Sigmoid colon (tissue), 4 donors: ENCODE measurements at regions not wholly inside any gene's neighbourhood (a gene's known extent, or its start where the extent isn't known, plus 50 kb on each side); places are given as distances from the start of the nearest gene placed in this dataset.

Source experiments
- CTCF ChIP-seq, 4 experiments: fragments of 450-650 bp in 3 of 4; fragments of 200-600 bp in 1 of 4; IDR thresholded peaks; one replicate each; pipeline ENCODE4 v1.5.1; 2016 to 2019; ENCODE audit warnings: antibody characterized with exemption in 4 of 4, mild to moderate bottlenecking in 3 of 4, moderate library complexity in 2 of 4
- POLR2AphosphoS5 ChIP-seq, 4 donors: sonication (generic); formaldehyde crosslinking; IDR thresholded peaks; one replicate each; pipeline ENCODE4 v1.6.1; 2017; ENCODE audit warnings: antibody characterized with exemption in 4 of 4

DNA sequence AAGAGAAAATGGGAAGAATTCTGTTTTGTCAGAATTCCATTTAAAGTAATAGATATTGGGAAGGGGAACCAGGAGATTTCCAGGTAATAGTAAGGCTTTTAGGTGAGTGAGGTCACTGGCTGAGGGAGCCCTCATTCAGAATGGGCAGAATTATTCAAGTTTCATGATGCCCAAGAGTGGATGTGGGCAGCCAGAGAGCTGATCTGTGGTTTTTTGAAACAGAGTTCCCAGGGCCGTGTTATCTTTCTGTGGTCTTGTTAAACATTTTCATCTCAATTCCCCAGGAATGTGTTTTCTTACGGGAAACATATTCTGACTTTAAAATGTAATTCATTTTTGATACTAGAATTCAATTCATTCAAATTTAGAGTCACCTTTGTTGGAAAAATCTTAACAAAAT, 182.0 kb upstream of the AADAT start:
- TF ChIP-seq CTCF (IDR thresholded peaks at IDR 0.05) = no peak
- no peak for TF ChIP-seq POLR2AphosphoS5 (IDR thresholded peaks at IDR 0.05)
